Erythroblast (primary cell): ENCODE measurements at regions not wholly inside any gene's neighbourhood (a gene's known extent, or its start where the extent isn't known, plus 50 kb on each side); places are given as distances from the start of the nearest gene placed in this dataset.
A peak's percentile ranks its signal among the peaks of the same experiment; 100 is the strongest.

Experiments used
- DNase-seq, 2 experiments: peaks; one replicate each; lab custom pipeline; 2025; lab: John Stamatoyannopoulos, UW
- GATA1 ChIP-seq: IDR thresholded peaks from 2 replicates; pipeline ENCODE4 v1.6.1; 2011; ENCODE audit warnings: low read depth, mild to moderate bottlenecking, control low read depth, low read length, moderate library complexity
- POLR2A ChIP-seq: IDR thresholded peaks from 2 replicates; pipeline ENCODE4 v1.6.1; 2011; ENCODE audit warnings: mild to moderate bottlenecking, low read length

- TF ChIP-seq POLR2A, result no peak
- TF ChIP-seq GATA1, result no peak
- DNase-seq, result peak in 1 of 2 experiments; percentile 19
These were observed 293.2 kb downstream of the EFNB2 start for GRCh38 chr13:106241974-106242953.

- no peak for DNase-seq
- TF ChIP-seq GATA1, result no peak
- no peak for TF ChIP-seq POLR2A
These were observed 296.8 kb downstream of the EFNB2 start for GRCh38 chr13:106238690-106239089.

- no peak for DNase-seq
- TF ChIP-seq POLR2A (no peak), GATA1 (no peak)
These were observed 300.8 kb downstream of the EFNB2 start for GRCh38 chr13:106234636-106235035.

GRCh38 chr13:106233134-106233735 is 302.2 kb downstream of the EFNB2 start:
- TF ChIP-seq GATA1 (no peak), POLR2A (no peak)
- DNase-seq, result no peak

GRCh38 chr13:106232681-106233080 is 302.8 kb downstream of the EFNB2 start:
- no peak for TF ChIP-seq GATA1
- no peak for TF ChIP-seq POLR2A
- no peak for DNase-seq

- no peak for DNase-seq
- no peak for TF ChIP-seq GATA1
- no peak for TF ChIP-seq POLR2A
These were observed 305.0 kb downstream of the EFNB2 start for GRCh38 chr13:106230450-106230849.

GRCh38 chr13:106225126-106225525 is 310.3 kb downstream of the EFNB2 start:
- DNase-seq, result no peak
- TF ChIP-seq POLR2A (no peak), GATA1 (no peak)

- no peak for DNase-seq
- TF ChIP-seq POLR2A (no peak), GATA1 (no peak)
These were observed 315.3 kb downstream of the EFNB2 start for GRCh38 chr13:106220211-106220610.

- TF ChIP-seq GATA1 (no peak), POLR2A (no peak)
- no peak for DNase-seq
These were observed 322.3 kb downstream of the EFNB2 start for GRCh38 chr13:106213028-106213757.

- no peak for DNase-seq
- TF ChIP-seq POLR2A, result no peak
- TF ChIP-seq GATA1, result no peak
These were observed 323.0 kb downstream of the EFNB2 start for GRCh38 chr13:106212386-106213010.

GRCh38 chr13:106210324-106210723 is 325.1 kb downstream of the EFNB2 start:
- no peak for TF ChIP-seq GATA1
- TF ChIP-seq POLR2A, result no peak
- DNase-seq, result no peak

GRCh38 chr13:106205871-106206270 is 329.6 kb downstream of the EFNB2 start:
- no peak for TF ChIP-seq POLR2A
- no peak for DNase-seq

- TF ChIP-seq POLR2A, result no peak
- TF ChIP-seq GATA1, result no peak
- DNase-seq, result no peak
These were observed 338.0 kb downstream of the EFNB2 start for GRCh38 chr13:106197496-106197895.
